Lower leg skin (tissue), 4 donors: ENCODE measurements at regions not wholly inside any gene's neighbourhood (a gene's known extent, or its start where the extent isn't known, plus 50 kb on each side); places are given as distances from the start of the nearest gene placed in this dataset.
"Not testable (repeated sequence)": the region's sequence is repeated elsewhere in the genome, so short reads cannot be mapped to it uniquely, and the experiment has no call there.

Experiments
- DNase-seq, 2 donors: peaks; one replicate each; pipeline ENCODE4 v3.0.0-alpha.2; 2019; ENCODE audit warnings: low spot score in 2 of 2
- H3K4me3 ChIP-seq: fragments of 200-600 bp; sonication (generic); 2 replicates; pipeline ENCODE4 v1.5.1; 2017; ENCODE audit warnings: mild to moderate bottlenecking, low read depth; ENCODE audit not compliant: poor library complexity, severe bottlenecking
- CTCF ChIP-seq, 3 donors: fragments of 450-650 bp; IDR thresholded peaks; one replicate each; pipeline ENCODE4 v1.5.1; 2016; ENCODE audit warnings: antibody characterized with exemption in 3 of 3, mild to moderate bottlenecking in 3 of 3, moderate library complexity in 2 of 3
- POLR2A ChIP-seq, 2 donors: fragments of 450-650 bp; IDR thresholded peaks; one replicate each; pipeline ENCODE4 v1.6.1; 2016 to 2017; ENCODE audit warnings: antibody characterized with exemption in 2 of 2, mild to moderate bottlenecking in 1 of 2, moderate library complexity in 1 of 2
- WGBS, 2 donors: methylation state at CpG; one replicate each; pipeline ENCODE4 v1.1.5; 2018; 5-methylcytosine and 5-hydroxymethylcytosine counted together
- intact Hi-C: fragments of 100-400 bp; cut with DNase I; formaldehyde crosslinking; loops from one replicate; pipeline ENCODE4 v1.15.0; 2023; ENCODE audit warnings: low total_unique reads

- intact Hi-C loops = no loop called here
- no peak overlapping the region for H3K4me3 ChIP-seq
- TF ChIP-seq CTCF (IDR thresholded peaks at IDR 0.05) (no peak), POLR2A (IDR thresholded peaks at IDR 0.05) (no peak)
- 59 to 76% methylated on average over 1 of the region's 1 CpG for WGBS, 2 donors
- no peak for DNase-seq
Observed at GRCh38 chr2:236473691-236474090, 95.9 kb upstream of the ACKR3 start.

- intact Hi-C loops = no loop called here
- 88 to 94% methylated on average over 1 of the region's 1 CpG for whole genome bisulfite sequencing, 2 donors
- no peak overlapping the region for H3K4me3 ChIP-seq
- no peak for TF ChIP-seq POLR2A (IDR thresholded peaks at IDR 0.05)
- no peak for TF ChIP-seq CTCF (IDR thresholded peaks at IDR 0.05)
- no peak for DNase-seq
Observed at GRCh38 chr2:236479814-236480213, 89.8 kb upstream of the ACKR3 start.

- no peak overlapping the region for H3K4me3 ChIP-seq
- intact Hi-C loops = no loop called here
- TF ChIP-seq POLR2A (IDR thresholded peaks at IDR 0.05) = no peak
- no peak for TF ChIP-seq CTCF (IDR thresholded peaks at IDR 0.05)
- DNase-seq = no peak
- 82 to 94% methylated on average over 1 of the region's 1 CpG for WGBS, 2 donors
Observed at GRCh38 chr2:236483102-236483501, 86.5 kb upstream of the ACKR3 start.

GRCh38 chr2:236485519-236485918 lies 84.1 kb upstream of the ACKR3 start:
- DNase-seq = no peak
- 81 to 87% methylated on average over 2 of the region's 2 CpGs for WGBS, 2 donors
- intact Hi-C loops = no loop called here
- no peak for TF ChIP-seq POLR2A (IDR thresholded peaks at IDR 0.05)
- no peak for TF ChIP-seq CTCF (IDR thresholded peaks at IDR 0.05)
- H3K4me3 ChIP-seq = no peak overlapping the region

- WGBS, 2 donors = 79 to 100% methylated on average over 1 to 5 of the region's 5 CpGs
- intact Hi-C loops, H3K4me3 ChIP-seq, DNase-seq: not testable (repeated sequence)
Observed at GRCh38 chr2:236489083-236489482, 80.5 kb upstream of the ACKR3 start.

GRCh38 chr2:236489895-236490404 lies 79.7 kb upstream of the ACKR3 start:
- 94 to 95% methylated on average over 3 of the region's 3 CpGs for WGBS, 2 donors
- intact Hi-C loops = no loop called here
- TF ChIP-seq CTCF (IDR thresholded peaks at IDR 0.05) (no peak), POLR2A (IDR thresholded peaks at IDR 0.05) (no peak)
- no peak for DNase-seq
- no peak overlapping the region for H3K4me3 ChIP-seq
